GM19328 (cell line): ENCODE measurements at regions not wholly inside any gene's neighbourhood (a gene's known extent, or its start where the extent isn't known, plus 50 kb on each side); places are given as distances from the start of the nearest gene placed in this dataset.

Experiments used
- ATAC-seq: cut with Tn5 transposase; IDR thresholded peaks from one replicate; pipeline ENCODE4 v1.9.1; 2021; ENCODE audit warnings: mild to moderate bottlenecking, moderate library complexity; ENCODE audit not compliant: unreplicated experiment

DNA sequence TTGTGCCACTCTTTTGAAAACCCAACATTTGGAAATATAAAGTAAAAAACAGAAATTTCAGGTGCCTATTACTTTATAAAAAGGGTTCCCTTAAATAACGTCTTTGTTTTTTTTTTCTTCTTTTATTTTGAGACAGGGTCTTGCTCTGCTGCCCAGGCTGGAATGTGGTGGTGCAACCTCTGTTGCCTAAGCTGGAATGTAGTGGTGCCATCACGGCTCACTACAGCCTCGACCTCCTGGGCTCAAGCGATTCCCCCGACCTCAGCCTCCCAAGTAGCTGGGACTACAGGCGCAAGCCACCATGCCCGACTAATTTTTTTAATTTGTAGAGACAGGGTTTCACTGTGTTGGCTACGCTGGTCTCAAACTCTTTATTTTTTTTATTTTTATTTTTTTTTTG is 110.2 kb upstream of the HNRNPU start:
- ATAC-seq: no peak

GRCh38 chr1:244974106-244974505 is 109.8 kb upstream of the HNRNPU start:
- no peak for ATAC-seq

DNA sequence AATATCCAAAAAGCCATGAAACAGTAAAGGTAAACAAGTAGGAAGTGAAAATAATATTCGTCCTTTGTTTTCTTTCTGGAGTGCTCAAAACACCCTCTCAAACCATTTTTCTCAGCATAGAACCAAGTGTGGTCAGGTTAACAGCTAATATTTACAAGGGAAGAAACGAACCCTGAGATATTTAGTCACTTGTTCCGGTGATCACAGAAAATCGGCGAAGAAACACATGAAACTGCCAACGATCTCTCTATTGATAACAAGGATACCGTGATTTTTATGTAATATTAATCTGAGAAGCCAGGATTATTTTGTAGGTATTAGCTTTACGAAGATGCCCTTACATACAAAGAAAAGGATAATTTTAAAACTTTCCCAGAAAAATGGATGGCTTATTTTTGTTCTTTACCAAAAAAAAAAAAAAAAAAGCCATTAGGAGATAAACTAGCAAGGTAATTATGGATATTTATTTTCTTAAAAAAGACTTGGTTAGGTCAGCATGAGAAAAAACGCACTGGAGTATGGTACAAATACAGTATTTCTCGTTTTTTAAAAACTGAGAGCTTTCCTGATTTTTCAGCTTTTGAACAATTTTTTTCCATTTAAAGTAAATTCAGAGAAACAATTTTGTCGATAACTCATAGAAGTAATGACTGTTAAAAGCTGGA is 107.3 kb upstream of the HNRNPU start:
- ATAC-seq: no peak

GRCh38 chr1:244970744-244971551 is 106.6 kb upstream of the HNRNPU start:
- peak; percentile 67 for ATAC-seq

- ATAC-seq: peak; percentile 59
Measured at GRCh38 chr1:244970236-244970743, 105.9 kb upstream of the HNRNPU start.

DNA sequence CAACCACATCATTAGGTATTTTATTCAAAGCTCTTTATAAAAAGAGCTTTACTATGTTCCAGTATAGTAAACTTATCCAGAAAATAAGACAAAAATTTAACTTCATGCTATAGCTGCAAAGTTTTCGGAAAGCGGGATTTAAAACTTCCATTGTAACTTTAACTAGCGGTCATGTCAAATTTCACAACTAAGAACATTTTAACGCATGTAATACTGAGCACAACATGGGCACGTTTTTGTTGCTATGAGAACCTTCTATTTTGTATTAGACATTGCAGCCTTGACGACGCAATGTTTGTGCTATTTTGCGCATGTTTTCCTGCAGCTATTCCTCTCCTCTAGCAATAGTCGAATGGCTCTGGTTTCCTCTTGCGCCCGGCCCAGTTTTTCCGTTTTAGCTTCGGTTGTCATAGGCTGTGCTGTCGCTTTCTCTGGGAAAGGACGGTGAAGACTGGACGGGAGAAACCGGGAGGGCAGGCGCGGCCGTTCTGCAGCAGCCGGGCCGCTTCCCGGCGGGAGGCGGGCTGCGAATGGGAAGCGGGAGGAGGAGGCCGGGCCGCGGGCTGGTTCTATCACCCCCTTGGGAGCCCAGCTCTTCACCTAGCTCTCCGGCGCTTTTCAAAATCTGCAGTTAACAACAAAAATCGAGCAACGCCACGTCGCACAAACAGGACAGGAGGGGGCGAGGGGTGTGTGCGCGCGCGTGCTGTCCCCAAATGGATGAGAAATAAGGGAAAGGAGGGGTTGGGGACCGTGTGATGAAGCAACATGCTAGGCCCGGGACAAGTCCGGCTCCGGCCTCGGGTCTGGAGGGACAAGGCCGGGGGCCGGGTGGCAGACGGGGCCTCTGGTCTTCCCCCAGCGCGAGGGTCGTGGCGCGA is 105.3 kb upstream of the HNRNPU start:
- ATAC-seq: peak; percentile 21

DNA sequence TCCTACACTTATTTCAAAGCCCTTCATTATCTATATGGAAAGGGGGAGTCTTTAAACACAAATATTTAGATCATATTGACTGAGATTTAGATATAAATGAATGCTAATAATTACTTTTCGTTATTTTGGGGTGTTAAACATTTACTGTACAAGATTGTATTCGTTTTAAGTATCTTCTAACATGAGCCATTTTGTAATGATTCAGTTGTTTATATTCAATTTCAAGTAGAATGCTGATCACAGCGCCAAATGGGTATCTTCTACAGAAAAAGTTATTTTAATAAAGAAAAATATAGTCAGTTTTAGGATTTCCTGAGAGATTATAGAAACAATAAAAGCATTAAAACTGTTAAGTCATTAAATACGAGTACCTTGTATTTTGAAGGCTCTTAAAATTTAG is 104.5 kb upstream of the HNRNPU start:
- ATAC-seq: no peak

DNA sequence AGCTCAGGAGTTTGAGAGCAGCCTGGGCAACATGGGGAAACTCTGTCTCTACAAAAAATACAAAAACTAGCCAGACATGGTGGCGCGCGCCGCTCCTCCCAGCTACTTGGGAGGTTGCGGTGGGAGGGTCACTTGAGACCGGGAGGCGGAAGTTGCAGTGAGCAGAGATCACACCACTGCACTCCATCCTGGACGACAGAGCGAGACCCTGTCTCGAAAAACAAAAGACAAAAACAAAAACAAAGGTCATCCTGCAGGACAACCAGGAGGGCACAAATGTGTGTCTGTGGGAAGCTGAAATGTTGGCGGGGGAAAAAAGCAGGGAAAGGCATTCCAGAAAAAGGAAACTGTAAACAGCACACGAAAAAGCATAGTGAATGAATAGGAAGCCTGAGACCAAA is 104.1 kb upstream of the HNRNPU start:
- ATAC-seq: no peak

GRCh38 chr1:244967159-244967558 is 102.8 kb upstream of the HNRNPU start:
- no peak for ATAC-seq

DNA sequence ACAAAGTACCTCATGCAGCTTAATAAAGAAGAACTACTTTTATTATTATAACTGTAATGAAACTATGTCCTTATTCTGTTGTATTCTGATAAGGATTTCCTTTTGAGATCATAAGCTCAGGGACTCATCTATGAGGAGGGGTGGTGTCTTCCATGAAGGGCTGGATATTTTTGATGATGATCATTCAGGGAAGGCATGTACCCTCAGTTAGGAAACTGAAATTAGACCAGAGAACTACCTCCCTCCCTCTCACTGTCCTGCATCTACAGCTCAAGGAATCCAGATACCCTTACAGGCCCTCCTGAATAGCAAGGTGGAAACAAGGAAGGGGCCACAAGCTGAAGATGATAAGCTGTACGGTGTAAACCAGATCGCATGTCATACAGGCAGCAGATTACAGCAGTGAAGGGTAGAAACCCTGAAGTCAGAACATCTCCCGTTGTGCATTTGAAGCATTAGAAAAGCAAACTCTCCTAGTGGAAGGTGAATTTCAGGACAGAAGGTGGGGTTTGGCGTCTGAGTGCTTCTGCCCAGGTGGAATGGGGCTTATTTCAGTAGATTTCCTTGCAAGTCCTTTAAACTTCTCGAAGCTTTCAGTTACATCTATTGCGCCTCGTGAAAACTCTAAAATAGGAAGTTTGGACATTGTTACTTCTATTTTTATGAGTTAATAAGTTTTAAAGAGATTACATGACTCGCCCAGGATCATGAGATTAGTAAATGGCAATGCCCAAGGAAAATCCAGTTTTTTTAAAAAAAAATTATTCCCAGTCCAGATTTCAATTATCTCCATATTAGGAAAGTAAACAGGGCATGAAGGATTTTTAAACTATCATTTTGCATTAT is 101.1 kb upstream of the HNRNPU start:
- ATAC-seq: no peak

GRCh38 chr1:244964112-244964971 is 100.0 kb upstream of the HNRNPU start:
- no peak for ATAC-seq

GRCh38 chr1:244963231-244963826 is 99.0 kb upstream of the HNRNPU start:
- ATAC-seq: no peak

DNA sequence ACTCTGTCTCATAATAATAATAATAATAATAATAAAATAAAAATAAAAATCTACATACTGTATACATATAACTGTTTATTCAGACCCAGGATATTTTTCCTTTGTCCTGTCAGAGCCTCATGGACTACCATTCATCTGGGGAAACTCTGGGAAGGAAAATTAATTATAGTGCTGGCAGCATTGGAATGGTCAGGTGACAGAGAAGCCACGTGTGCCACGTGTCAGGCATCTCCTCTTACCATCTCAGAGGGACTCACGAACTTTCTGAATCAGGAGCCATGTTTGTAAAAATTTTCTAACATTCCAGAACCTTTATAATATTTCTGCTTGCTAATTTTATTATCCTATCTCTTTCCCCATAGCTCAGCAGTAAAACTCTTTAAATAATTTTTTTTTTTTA is 97.8 kb upstream of the HNRNPU start:
- ATAC-seq: no peak

DNA sequence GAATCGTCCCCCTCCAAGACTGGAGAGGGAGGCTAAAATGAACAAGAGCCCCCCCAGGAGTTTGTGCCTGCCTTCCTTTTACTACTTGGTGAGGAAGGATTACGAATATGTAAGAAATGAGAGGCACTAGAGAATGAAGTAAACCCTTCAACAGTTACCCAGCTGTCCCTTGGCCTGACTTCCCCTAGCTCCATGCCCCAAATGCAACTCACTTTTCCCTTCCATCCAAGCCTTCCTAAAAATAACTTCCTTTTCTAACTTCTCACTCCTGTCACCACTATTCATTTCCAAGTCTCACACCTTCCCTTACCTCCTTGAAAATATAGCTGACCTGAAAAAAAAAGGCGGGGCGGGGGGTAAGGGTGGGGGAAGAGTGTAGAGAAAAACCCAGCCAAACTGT is 96.6 kb upstream of the HNRNPU start:
- no peak for ATAC-seq

GRCh38 chr1:244958593-244958992 is 94.2 kb upstream of the HNRNPU start:
- ATAC-seq: no peak

DNA sequence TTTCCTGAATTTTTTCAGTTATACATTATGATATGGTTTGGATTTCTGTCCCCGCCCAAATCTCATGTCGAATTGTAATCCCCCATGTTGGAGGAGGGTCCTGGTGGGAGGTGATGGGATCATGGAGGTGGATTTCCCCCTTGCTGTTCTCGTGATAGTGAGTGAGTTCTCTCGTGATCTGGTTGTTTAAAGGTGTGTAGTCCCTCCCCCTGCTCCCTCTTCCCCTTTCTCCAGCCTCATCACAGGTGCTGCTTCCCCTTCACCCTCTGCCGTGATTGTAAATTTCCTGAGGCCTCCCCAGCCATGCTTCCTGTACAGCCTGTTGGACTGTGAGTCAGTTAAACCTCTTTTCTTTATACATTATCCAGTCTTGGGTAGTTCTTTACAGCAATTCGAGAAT is 93.2 kb upstream of the HNRNPU start:
- no peak for ATAC-seq

DNA sequence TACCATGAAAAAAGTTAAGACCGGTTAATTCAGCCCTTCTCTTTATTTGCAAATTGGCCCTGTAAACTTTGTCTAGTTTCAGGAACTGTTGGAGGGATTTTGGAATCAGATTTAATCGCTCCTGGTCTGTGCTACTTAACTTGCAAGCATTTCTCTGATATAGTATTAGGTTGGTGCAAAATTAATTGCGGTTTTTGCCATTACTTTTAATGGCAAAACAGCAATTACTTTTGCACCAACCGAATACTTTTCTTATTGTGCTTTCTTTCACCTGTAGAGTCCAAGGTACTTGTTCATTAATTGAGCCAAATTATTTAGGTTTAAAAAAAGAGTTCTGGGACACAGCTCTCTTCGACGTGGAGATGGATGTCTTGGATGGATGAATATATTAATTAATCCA is 92.8 kb upstream of the HNRNPU start:
- ATAC-seq: no peak

GRCh38 chr1:244955661-244956060 is 91.3 kb upstream of the HNRNPU start:
- no peak for ATAC-seq

- no peak for ATAC-seq
Measured at GRCh38 chr1:244954359-244954758, 90.0 kb upstream of the HNRNPU start.
